ENCODE measurements at regions not wholly inside any gene's neighbourhood (a gene's known extent, or its start where the extent isn't known, plus 50 kb on each side); places are given as distances from the start of the nearest gene placed in this dataset.

GRCh38 chr7:153061910-153062528 lies 302.5 kb downstream of the ACTR3B start:
- no peak for ATAC-seq
- no peak overlapping the region for H3K27ac ChIP-seq (ENCODE audit: low read length)
- no peak overlapping the region for H3K4me3 ChIP-seq (ENCODE audit: low read depth in 2 of 2, low read length in 2 of 2)
- no peaks in the 10 kb centered on the region for H3K36me3 ChIP-seq (ENCODE audit: control insufficient read depth, insufficient read depth, low read length)
- intact Hi-C loops (cut with micrococcal nuclease; ENCODE audit: unreplicated experiment) = no loop called here
- CTCF ChIA-PET = no interaction called here
- BruUV-seq (replicated peaks) = no TSS peak
- in situ Hi-C loops (cut with HindIII; ENCODE audit: low pct_unique_long_range_greater_than_20kb, low sequenced_read_pairs) = no loop called here
- POLR2A ChIA-PET = no interaction called here
- no peak for DNase-seq (ENCODE audit: low read depth, low spot score)
- peaks cover 5% of the 10 kb centered on the region for H3K27me3 ChIP-seq (ENCODE audit: control insufficient read depth, insufficient read depth, low read length)
- TF ChIP-seq POLR2AphosphoS5 (IDR thresholded peaks at IDR 0.05; ENCODE audit: low read depth, low read length) = no peak
- TF ChIP-seq SIN3A (IDR thresholded peaks at IDR 0.05; ENCODE audit: borderline replicate concordance, insufficient read depth, low read depth, low read length) = no peak
- TF ChIP-seq REST (IDR thresholded peaks at IDR 0.05; ENCODE audit: insufficient read depth in 1 of 2, low read depth in 2 of 2, low read length in 1 of 2) = peak; percentile 86 to 89
- no peaks in the 10 kb centered on the region for H3K9me3 ChIP-seq (ENCODE audit: control insufficient read depth, insufficient read depth, low read depth, low read length)
- no peaks in the 10 kb centered on the region for H3K4me1 ChIP-seq (ENCODE audit: control insufficient read depth, insufficient read depth, low read length)

GRCh38 chr7:153065051-153065450 lies 305.5 kb downstream of the ACTR3B start:
- in situ Hi-C loops (cut with HindIII; ENCODE audit: low pct_unique_long_range_greater_than_20kb, low sequenced_read_pairs) = no loop called here
- Histone ChIP-seq H3K27ac (ENCODE audit: low read length) (no peak overlapping the region), H3K4me1 (ENCODE audit: control insufficient read depth, insufficient read depth, low read length) (no peaks in the 10 kb centered on the region), H3K4me3 (ENCODE audit: low read depth in 2 of 2, low read length in 2 of 2) (no peak overlapping the region), H3K36me3 (ENCODE audit: control insufficient read depth, insufficient read depth, low read length) (no peaks in the 10 kb centered on the region), H3K9me3 (ENCODE audit: control insufficient read depth, insufficient read depth, low read depth, low read length) (no peaks in the 10 kb centered on the region), H3K27me3 (ENCODE audit: control insufficient read depth, insufficient read depth, low read length) (peaks cover 7% of the 10 kb centered on the region)
- intact Hi-C loops (cut with micrococcal nuclease; ENCODE audit: unreplicated experiment) = no loop called here
- no peak for ATAC-seq
- ChIA-PET CTCF (no interaction called here), POLR2A (no interaction called here)
- BruUV-seq (replicated peaks) = no TSS peak
- TF ChIP-seq SIN3A (IDR thresholded peaks at IDR 0.05; ENCODE audit: borderline replicate concordance, insufficient read depth, low read depth, low read length) (no peak), TCF7L2 (IDR thresholded peaks at IDR 0.05; ENCODE audit: low read depth, low read length) (no peak), CTCF (IDR thresholded peaks at IDR 0.05) (no peak), REST (IDR thresholded peaks at IDR 0.05; ENCODE audit: insufficient read depth in 1 of 2, low read depth in 2 of 2, low read length in 1 of 2) (no peak), POLR2AphosphoS5 (IDR thresholded peaks at IDR 0.05; ENCODE audit: low read depth, low read length) (no peak)
- no peak for DNase-seq (ENCODE audit: low read depth, low spot score)
